ENCODE measurements at regions not wholly inside any gene's neighbourhood (a gene's known extent, or its start where the extent isn't known, plus 50 kb on each side); places are given as distances from the start of the nearest gene placed in this dataset.

- no peak for TF ChIP-seq RNF2 (IDR thresholded peaks at IDR 0.05; ENCODE audit: borderline replicate concordance, low read depth, low read length, missing control alignments, poor library complexity, severe bottlenecking)
- TF ChIP-seq TEAD4 (IDR thresholded peaks at IDR 0.05; ENCODE audit: low read depth, low read length) = no peak
- no peak for TF ChIP-seq MAX (IDR thresholded peaks at IDR 0.05)
Measured at GRCh38 chr2:240201866-240202265, 61.4 kb upstream of the OTOS start (continued).

Measured in H1 (cell line).